Breast epithelium (tissue), 4 donors: ENCODE measurements at regions not wholly inside any gene's neighbourhood (a gene's known extent, or its start where the extent isn't known, plus 50 kb on each side); places are given as distances from the start of the nearest gene placed in this dataset.

Source experiments
- DNase-seq, 2 donors: peaks; one replicate each; pipeline ENCODE4 v3.0.0-alpha.2; 2019; ENCODE audit warnings: low spot score in 2 of 2
- H3K27ac ChIP-seq, 2 donors: fragments of 200-600 bp; sonication (generic) in 1 of 2; one replicate each; pipeline ENCODE4 v1.5.1; 2016 to 2019; ENCODE audit warnings: mild to moderate bottlenecking in 1 of 2
- H3K27me3 ChIP-seq, 2 donors: fragments of 200-600 bp; sonication (generic) in 1 of 2; one replicate each; pipeline versions ENCODE4 v1.5.1 to v1.6.0; 2017 to 2019; ENCODE audit warnings: control low read depth in 1 of 2, mild to moderate bottlenecking in 1 of 2
- H3K36me3 ChIP-seq: fragments of 200-600 bp; one replicate; pipeline ENCODE4 v1.5.1; 2019
- H3K4me1 ChIP-seq, 2 donors: fragments of 200-600 bp; sonication (generic); one replicate each; pipeline ENCODE4 v1.5.1; 2016 to 2019; ENCODE audit warnings: control low read depth in 1 of 2
- H3K4me3 ChIP-seq, 3 donors: fragments of 200-600 bp; sonication (generic); 1 replicate in 2 of 3; 2 replicates in 1 of 3; pipeline ENCODE4 v1.5.1; 2016 to 2019; ENCODE audit warnings: mild to moderate bottlenecking in 3 of 3, moderate library complexity in 2 of 3
- H3K9me3 ChIP-seq, 2 donors: fragments of 200-600 bp; sonication (generic) in 1 of 2; one replicate each; pipeline ENCODE4 v1.5.1; 2016 to 2019; ENCODE audit warnings: control low read depth in 1 of 2
- CTCF ChIP-seq, 3 donors: fragments of 450-650 bp; IDR thresholded peaks; one replicate each; pipeline ENCODE4 v1.5.1; 2016 to 2017; ENCODE audit warnings: antibody characterized with exemption in 3 of 3, mild to moderate bottlenecking in 3 of 3, moderate library complexity in 3 of 3
- POLR2A ChIP-seq: fragments of 450-650 bp; IDR thresholded peaks from one replicate; pipeline ENCODE4 v1.6.1; 2016; ENCODE audit warnings: antibody characterized with exemption, mild to moderate bottlenecking, moderate library complexity
- POLR2AphosphoS5 ChIP-seq, 3 donors: sonication (generic); formaldehyde crosslinking; IDR thresholded peaks; one replicate each; pipeline ENCODE4 v1.6.1; 2017; ENCODE audit warnings: antibody characterized with exemption in 3 of 3
- intact Hi-C: fragments of 100-400 bp; cut with DNase I; formaldehyde crosslinking; loops from one replicate; pipeline ENCODE4 v1.15.1; 2023; ENCODE audit warnings: low total_unique reads

DNA sequence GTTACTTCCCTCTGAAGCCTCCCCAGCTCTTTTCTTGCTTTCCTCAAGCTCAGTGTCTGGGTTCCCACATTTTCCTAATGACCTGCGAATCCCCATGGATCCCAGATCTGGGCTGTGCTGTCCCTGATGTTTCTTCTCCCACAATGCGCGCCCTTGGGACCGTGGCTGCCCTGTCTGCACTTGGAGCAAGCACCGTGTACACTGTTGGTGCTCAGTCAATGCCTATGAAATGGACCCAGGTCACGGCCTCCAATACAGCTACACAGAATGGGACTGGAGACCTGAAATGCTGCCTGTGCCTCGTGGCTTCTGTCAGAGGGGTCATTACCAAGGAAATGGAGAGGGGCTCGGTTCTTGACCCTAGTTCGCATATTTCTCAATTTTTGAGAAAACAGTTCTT, 160.1 kb upstream of the SOX1 start:
- Histone ChIP-seq H3K9me3 (no peaks in the 10 kb centered on the region), H3K27ac (no peak overlapping the region), H3K4me3 (no peak overlapping the region), H3K4me1 (no peaks in the 10 kb centered on the region), H3K27me3 (peaks cover 0 to 11% of the 10 kb centered on the region in 2 donors), H3K36me3 (no peaks in the 10 kb centered on the region)
- intact Hi-C loops = no loop called here
- no peak for DNase-seq
- TF ChIP-seq POLR2AphosphoS5 (IDR thresholded peaks at IDR 0.05) = no peak
- no peak for TF ChIP-seq CTCF (IDR thresholded peaks at IDR 0.05)
- no peak for TF ChIP-seq POLR2A

DNA sequence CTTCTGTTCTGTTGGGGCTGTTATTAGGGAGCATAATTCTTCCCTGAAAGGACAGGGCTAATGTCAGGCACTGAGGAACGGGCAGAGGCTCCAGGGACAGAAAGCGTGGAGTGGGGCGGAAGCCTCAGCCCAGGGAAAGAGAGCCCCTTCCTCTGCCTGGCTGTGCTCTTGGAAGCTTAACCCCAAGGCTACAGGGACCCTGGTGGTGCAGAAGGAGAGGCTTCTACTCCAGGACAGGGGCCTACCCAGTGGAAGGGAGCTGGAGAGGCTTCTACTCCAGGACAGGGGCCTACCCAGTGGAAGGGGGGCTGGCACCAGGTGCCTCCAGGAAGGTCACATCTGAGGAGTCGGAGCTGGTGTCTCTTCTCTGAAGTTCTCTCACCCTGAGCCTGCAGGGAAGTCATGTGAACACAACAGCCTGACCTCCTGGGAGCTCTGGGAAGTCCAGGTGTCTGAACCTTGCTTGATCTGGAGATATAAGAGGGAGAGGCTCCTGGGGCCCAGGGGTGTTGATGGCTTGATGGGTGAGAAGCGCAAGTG, 159.5 kb upstream of the SOX1 start:
- Histone ChIP-seq H3K27ac (no peak overlapping the region), H3K4me1 (no peaks in the 10 kb centered on the region), H3K27me3 (peaks cover 0 to 17% of the 10 kb centered on the region in 2 donors), H3K9me3 (no peaks in the 10 kb centered on the region), H3K36me3 (no peaks in the 10 kb centered on the region), H3K4me3 (no peak overlapping the region)
- TF ChIP-seq CTCF (IDR thresholded peaks at IDR 0.05) = no peak
- no peak for TF ChIP-seq POLR2A
- no peak for TF ChIP-seq POLR2AphosphoS5 (IDR thresholded peaks at IDR 0.05)
- intact Hi-C loops = no loop called here
- DNase-seq = no peak

DNA sequence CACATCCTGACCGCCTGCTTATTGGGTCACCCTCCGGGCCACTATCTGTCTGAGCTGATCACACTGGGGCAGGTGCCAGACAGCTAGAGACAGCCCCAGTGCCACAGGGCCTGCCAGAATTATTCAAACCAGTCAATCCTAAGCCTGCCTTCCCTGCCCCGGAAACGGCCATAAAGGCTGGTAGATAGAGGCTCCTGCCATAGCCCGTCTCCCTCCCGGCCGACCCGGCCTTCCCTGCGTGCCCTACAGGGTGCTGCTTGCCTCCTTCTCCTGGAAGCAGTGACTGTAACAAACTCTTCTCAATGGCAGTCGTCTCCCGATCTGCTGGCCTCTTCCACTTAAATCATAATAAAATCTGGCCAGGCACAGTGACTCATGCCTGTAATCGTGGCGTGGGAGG, 158.6 kb upstream of the SOX1 start:
- H3K4me3 ChIP-seq = no peak overlapping the region
- intact Hi-C loops = no loop called here
- DNase-seq = peak in 1 of 2 donors; percentile 8

GRCh38 chr13:111908981-111909380, 158.0 kb upstream of the SOX1 start:
- Histone ChIP-seq H3K27ac (no peak overlapping the region), H3K4me3 (no peak overlapping the region), H3K36me3 (no peaks in the 10 kb centered on the region), H3K9me3 (no peaks in the 10 kb centered on the region), H3K4me1 (no peaks in the 10 kb centered on the region), H3K27me3 (peaks cover 0 to 26% of the 10 kb centered on the region in 2 donors)
- DNase-seq = no peak
- TF ChIP-seq POLR2AphosphoS5 (IDR thresholded peaks at IDR 0.05) (no peak), POLR2A (no peak), CTCF (IDR thresholded peaks at IDR 0.05) (no peak)
- intact Hi-C loops = no loop called here

More for the DNA sequence above, 158.6 kb upstream of the SOX1 start:
- H3K4me1 ChIP-seq = no peaks in the 10 kb centered on the region
- TF ChIP-seq POLR2A (no peak), POLR2AphosphoS5 (IDR thresholded peaks at IDR 0.05) (no peak)
- H3K36me3 ChIP-seq = no peaks in the 10 kb centered on the region
- no peaks in the 10 kb centered on the region for H3K9me3 ChIP-seq
- no peak overlapping the region for H3K27ac ChIP-seq
- H3K27me3 ChIP-seq = peaks cover 0 to 25% of the 10 kb centered on the region in 2 donors

DNA sequence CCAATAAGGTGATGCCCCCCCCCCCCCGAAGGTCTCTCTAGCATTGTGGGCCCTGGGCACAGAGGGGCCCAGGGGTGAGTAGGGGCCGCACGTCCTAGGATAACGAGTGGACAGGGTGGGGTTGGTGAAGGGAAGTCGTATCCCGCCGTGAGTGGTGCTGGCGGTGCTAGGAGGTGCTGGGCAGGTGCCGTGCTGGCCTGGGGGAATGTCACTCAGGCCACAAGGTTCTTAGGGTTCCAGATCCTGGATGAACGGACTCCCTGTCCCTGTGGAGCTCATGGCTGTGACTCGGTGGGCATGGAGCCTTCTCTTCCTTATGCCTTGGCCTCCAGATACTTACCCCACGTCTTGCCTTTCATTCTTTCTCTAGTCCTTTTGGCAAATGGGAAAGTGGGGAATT, 157.4 kb upstream of the SOX1 start:
- H3K9me3 ChIP-seq = no peaks in the 10 kb centered on the region
- H3K4me1 ChIP-seq = no peaks in the 10 kb centered on the region
- H3K27ac ChIP-seq = no peak overlapping the region
- no peak overlapping the region for H3K4me3 ChIP-seq
- TF ChIP-seq CTCF (IDR thresholded peaks at IDR 0.05) = no peak
- no peak for TF ChIP-seq POLR2AphosphoS5 (IDR thresholded peaks at IDR 0.05)
- no peak for TF ChIP-seq POLR2A
- intact Hi-C loops = no loop called here
- H3K36me3 ChIP-seq = no peaks in the 10 kb centered on the region
- H3K27me3 ChIP-seq = peaks cover 0 to 26% of the 10 kb centered on the region in 2 donors
- DNase-seq = peak in 1 of 2 donors; percentile 6
